Mucosa of descending colon (tissue), 3 donors: ENCODE measurements at regions not wholly inside any gene's neighbourhood (a gene's known extent, or its start where the extent isn't known, plus 50 kb on each side); places are given as distances from the start of the nearest gene placed in this dataset.
"Not testable (repeated sequence)": the region's sequence is repeated elsewhere in the genome, so short reads cannot be mapped to it uniquely, and the experiment has no call there.

Experiments
- ATAC-seq: fragments of 200-7000 bp; cut with Tn5 transposase; one replicate; pipeline ENCODE4 v1.9.1; 2020; ENCODE audit warnings: mild to moderate bottlenecking, moderate library complexity
- DNase-seq, 3 donors: peaks; one replicate each; pipeline ENCODE4 v3.0.0-alpha.2; 2020
- H3K36me3 ChIP-seq: fragments of 200-600 bp; one replicate; pipeline ENCODE4 v1.8.0; 2021; ENCODE audit warnings: low read depth, mild to moderate bottlenecking
- H3K4me1 ChIP-seq: fragments of 200-600 bp; one replicate; pipeline ENCODE4 v1.8.0; 2021; ENCODE audit warnings: low read depth, mild to moderate bottlenecking
- H3K4me3 ChIP-seq: fragments of 200-600 bp; one replicate; pipeline ENCODE4 v1.8.0; 2021; ENCODE audit warnings: mild to moderate bottlenecking
- H3K9me3 ChIP-seq: fragments of 200-600 bp; one replicate; pipeline ENCODE4 v1.8.0; 2021; ENCODE audit warnings: mild to moderate bottlenecking
- CTCF ChIP-seq: fragments of 200-600 bp; IDR thresholded peaks from one replicate; pipeline ENCODE4 v1.8.0; 2022; ENCODE audit warnings: antibody characterized with exemption, mild to moderate bottlenecking
- intact Hi-C, 2 donors: fragments of 100-400 bp; cut with DNase I in 1 of 2; cut with micrococcal nuclease in 1 of 2; formaldehyde crosslinking; loops; one replicate each; pipeline versions ENCODE4 v1.11.0 to v1.11.1; 2022; cut with DNase I, micrococcal nuclease
- donor health status: DM: no; HTN: no; CAD: no; lungs with moderate emphysema.
- donor health status: DM: no; HTN: no; CAD: no.
- donor health status: DM: no; HTN: yes; CAD: no.

DNA sequence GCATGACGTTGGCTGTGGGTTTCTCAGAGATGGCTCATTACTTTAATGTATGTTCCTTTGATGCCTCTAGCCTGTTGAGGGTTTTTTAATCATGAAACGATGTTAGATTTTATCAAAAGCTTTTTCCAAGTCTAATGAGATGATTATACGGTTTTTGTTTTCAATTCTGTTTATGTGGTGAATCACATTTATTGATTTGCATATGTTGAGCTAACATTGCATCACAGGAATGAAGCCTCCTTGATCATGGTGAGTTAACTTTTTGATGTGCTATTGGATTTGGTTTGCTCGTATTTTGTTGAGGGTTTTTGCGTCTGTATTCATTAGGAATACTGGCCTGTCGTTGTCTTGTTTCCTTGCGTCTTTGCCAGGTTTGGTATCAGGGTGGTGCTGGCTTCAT is 52.3 kb upstream of the PTPN12 start:
- Histone ChIP-seq H3K36me3 (no peaks in the 10 kb centered on the region), H3K4me3 (no peak overlapping the region), H3K9me3 (no peaks in the 10 kb centered on the region), H3K4me1 (no peaks in the 10 kb centered on the region)
- intact Hi-C loops, result no loop called here
- DNase-seq (no peak), ATAC-seq (no peak)
- no peak for TF ChIP-seq CTCF

- intact Hi-C loops, result no loop called here
- Histone ChIP-seq H3K9me3 (no peaks in the 10 kb centered on the region), H3K4me1 (no peaks in the 10 kb centered on the region), H3K36me3 (no peaks in the 10 kb centered on the region), H3K4me3 (no peak overlapping the region)
- DNase-seq, result peak in 2 of 3 donors; percentile 33 to 85
- TF ChIP-seq CTCF, result no peak
- ATAC-seq, result peak; percentile 89
Observed at GRCh38 chr7:77482015-77482414, 55.1 kb upstream of the PTPN12 start.

DNA sequence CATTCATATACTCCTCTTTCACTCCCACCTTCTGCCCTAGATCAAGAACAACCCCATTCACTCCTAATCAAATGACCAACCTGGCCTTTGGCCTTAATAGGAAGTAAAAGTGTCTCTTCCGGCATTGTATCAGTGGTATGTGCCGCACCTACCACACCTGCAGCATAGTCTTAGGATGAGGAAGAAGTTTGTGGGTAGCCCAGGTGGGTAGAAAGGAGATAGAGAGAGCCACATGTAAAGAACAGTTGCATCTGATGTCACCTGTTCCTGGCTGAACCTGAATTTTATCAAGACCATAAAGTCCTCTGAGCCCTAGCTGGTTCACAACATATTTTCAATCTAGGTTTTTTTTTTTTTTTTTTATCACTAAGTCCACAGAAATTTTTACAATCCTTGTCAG is 55.5 kb upstream of the PTPN12 start:
- H3K9me3 ChIP-seq, result no peaks in the 10 kb centered on the region
- H3K36me3 ChIP-seq, result no peaks in the 10 kb centered on the region
- peak; percentile 95 for ATAC-seq
- intact Hi-C loops, result no loop called here
- no peak overlapping the region for H3K4me3 ChIP-seq
- no peak for TF ChIP-seq CTCF
- no peaks in the 10 kb centered on the region for H3K4me1 ChIP-seq
- DNase-seq, result peak in 1 of 3 donors; percentile 55

- ATAC-seq, intact Hi-C loops: not testable (repeated sequence)
Observed at GRCh38 chr7:77480102-77480627, 56.9 kb upstream of the PTPN12 start.

DNA sequence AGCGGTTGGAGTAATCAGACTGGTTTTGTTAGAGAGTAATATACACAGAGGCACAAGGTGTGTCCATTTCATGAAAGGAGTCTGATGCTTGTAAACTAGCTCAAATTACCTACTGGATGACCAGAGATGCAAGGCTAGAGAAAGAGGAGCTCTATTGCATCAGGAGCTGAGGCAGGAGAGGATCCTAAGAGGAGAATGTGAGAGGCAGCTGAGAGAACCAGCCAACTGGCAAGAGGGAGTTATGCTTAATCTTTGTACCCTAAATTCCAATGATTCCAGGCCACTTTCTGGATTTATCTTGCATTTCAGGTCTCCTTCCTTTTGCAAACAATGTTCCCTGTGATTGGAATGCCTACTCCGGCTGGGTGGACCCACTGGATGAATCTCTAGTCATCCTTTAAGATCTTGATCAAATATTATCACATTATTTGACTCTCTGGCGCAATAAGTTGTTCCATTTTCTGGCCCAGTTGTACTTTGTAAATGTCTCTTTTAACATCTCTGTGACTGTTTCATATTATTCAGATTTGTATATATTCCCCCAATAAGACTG is 57.5 kb upstream of the PTPN12 start:
- Histone ChIP-seq H3K9me3 (no peaks in the 10 kb centered on the region), H3K4me3 (no peak overlapping the region), H3K4me1 (no peaks in the 10 kb centered on the region), H3K36me3 (no peaks in the 10 kb centered on the region)
- no peak for TF ChIP-seq CTCF
- ATAC-seq, result peak; percentile 66
- DNase-seq, result no peak
- intact Hi-C loops, result no loop called here

More at GRCh38 chr7:77480102-77480627, 56.9 kb upstream of the PTPN12 start:
- H3K9me3 ChIP-seq, H3K36me3 ChIP-seq, DNase-seq, H3K4me1 ChIP-seq, H3K4me3 ChIP-seq: not testable (repeated sequence)

- no peak for DNase-seq
- Histone ChIP-seq H3K4me3 (no peak overlapping the region), H3K36me3 (no peaks in the 10 kb centered on the region), H3K9me3 (no peaks in the 10 kb centered on the region), H3K4me1 (peaks cover 5% of the 10 kb centered on the region)
- no peak for TF ChIP-seq CTCF
- ATAC-seq, result no peak
- intact Hi-C loops, result no loop called here
Observed at GRCh38 chr7:77476871-77477270, 60.2 kb upstream of the PTPN12 start.
